Fibroblast of lung (primary cell): ENCODE measurements at regions not wholly inside any gene's neighbourhood (a gene's known extent, or its start where the extent isn't known, plus 50 kb on each side); places are given as distances from the start of the nearest gene placed in this dataset.

Experiments used
- DNase-seq, 2 donors: peaks; one replicate each; pipeline versions ENCODE4 v3.0.0 to v3.0.0-alpha.2; 2010; ENCODE audit warnings: low read depth in 2 of 2
- H2AFZ ChIP-seq: 2 replicates; pipeline ENCODE4 v1.5.1; 2012; ENCODE audit warnings: low read length, control low read depth, inconsistent platforms
- H3K27ac ChIP-seq: 2 replicates; pipeline ENCODE4 v1.5.1; 2011; ENCODE audit warnings: low read length, control low read depth; ENCODE audit not compliant: insufficient read depth
- H3K27me3 ChIP-seq: 2 replicates; pipeline ENCODE4 v1.5.1; 2011; ENCODE audit warnings: mild to moderate bottlenecking, low read length; ENCODE audit not compliant: control insufficient read depth, insufficient read depth
- H3K36me3 ChIP-seq: 2 replicates; pipeline ENCODE4 v1.5.1; 2011; ENCODE audit warnings: low read length; ENCODE audit not compliant: control insufficient read depth, insufficient read depth
- H3K4me1 ChIP-seq: 2 replicates; pipeline ENCODE4 v1.5.1; 2011; ENCODE audit warnings: low read length; ENCODE audit not compliant: control insufficient read depth, insufficient read depth; ENCODE audit errors: extremely low read depth
- H3K4me2 ChIP-seq: 2 replicates; pipeline ENCODE4 v1.5.1; 2011; ENCODE audit warnings: low read length, control low read depth; ENCODE audit not compliant: insufficient read depth; ENCODE audit errors: extremely low read depth
- H3K4me3 ChIP-seq, 4 experiments: fragments of 200-600 bp in 1 of 4; sonication (generic) in 1 of 4; replicated peaks in 1 of 4; 2 replicates each; pipeline ENCODE4 v1.5.1; 2011 to 2016; ENCODE audit warnings: low read length in 4 of 4, low read depth in 3 of 4, mild to moderate bottlenecking in 3 of 4, control low read depth in 2 of 4, inconsistent platforms in 1 of 4, mixed read lengths in 1 of 4; ENCODE audit not compliant: insufficient read depth in 1 of 4; ENCODE audit errors: control extremely low read depth in 1 of 4
- H3K79me2 ChIP-seq: 2 replicates; pipeline ENCODE4 v1.5.1; 2012; ENCODE audit warnings: mild to moderate bottlenecking, low read length, inconsistent platforms; ENCODE audit not compliant: control insufficient read depth, insufficient read depth
- H3K9ac ChIP-seq: 2 replicates; pipeline ENCODE4 v1.5.1; 2011; ENCODE audit warnings: mild to moderate bottlenecking, low read length, control low read depth; ENCODE audit not compliant: insufficient read depth
- H3K9me3 ChIP-seq: 2 replicates; pipeline ENCODE4 v1.5.1; 2012; ENCODE audit warnings: low read depth, low read length; ENCODE audit not compliant: control insufficient read depth, insufficient read depth
- H4K20me1 ChIP-seq: 2 replicates; pipeline ENCODE4 v1.5.1; 2011; ENCODE audit warnings: low read length; ENCODE audit not compliant: control insufficient read depth, insufficient read depth; ENCODE audit errors: extremely low read depth
- EZH2 ChIP-seq: IDR thresholded peaks from 2 replicates; pipeline ENCODE4 v1.5.1; 2012; ENCODE audit warnings: low read length, control low read depth, mild to moderate bottlenecking; ENCODE audit errors: missing control alignments
- TF ChIP-seq, protein P1 (sequence below), 2 donors: IDR thresholded peaks in 1 of 2; conservative IDR thresholded peaks in 1 of 2; 1 replicate in 1 of 2; 2 replicates in 1 of 2; pipeline ENCODE4 v1.5.1; 2011 to 2012; ENCODE audit warnings: low read length in 2 of 2, control low read depth in 1 of 2, inconsistent platforms in 1 of 2, low read depth in 1 of 2, mild to moderate bottlenecking in 1 of 2

DNA sequence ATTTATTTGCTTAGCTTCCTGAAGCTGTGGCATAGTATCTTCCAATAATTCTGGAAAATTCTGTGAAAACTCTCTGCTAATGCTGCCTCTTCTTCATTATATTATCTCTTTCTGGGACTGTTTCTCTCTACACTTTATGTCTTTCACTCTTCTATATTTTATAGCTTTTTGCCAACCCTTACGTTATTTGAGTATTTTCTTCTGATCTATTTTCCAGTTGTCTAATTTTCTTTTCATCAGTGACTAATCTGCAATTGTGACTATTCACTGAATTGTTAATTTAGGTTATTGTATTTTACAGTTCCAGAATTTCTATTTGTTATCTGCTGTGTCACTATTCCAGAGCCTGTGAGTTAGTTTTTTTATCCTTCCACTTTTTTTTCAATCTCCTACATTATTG, 273.4 kb upstream of the PHYHIPL start:
- Histone ChIP-seq H3K4me3 (no peak overlapping the region), H4K20me1 (no peaks in the 10 kb centered on the region), H3K27me3 (peaks cover 5% of the 10 kb centered on the region), H2AFZ (no peak overlapping the region), H3K79me2 (no peaks in the 10 kb centered on the region), H3K9ac (no peak overlapping the region), H3K9me3 (no peaks in the 10 kb centered on the region), H3K4me2 (no peak overlapping the region), H3K27ac (no peak overlapping the region), H3K4me1 (no peaks in the 10 kb centered on the region), H3K36me3 (no peaks in the 10 kb centered on the region)
- no peak for DNase-seq
- TF ChIP-seq EZH2, result no peak
- TF ChIP-seq, protein P1, sequence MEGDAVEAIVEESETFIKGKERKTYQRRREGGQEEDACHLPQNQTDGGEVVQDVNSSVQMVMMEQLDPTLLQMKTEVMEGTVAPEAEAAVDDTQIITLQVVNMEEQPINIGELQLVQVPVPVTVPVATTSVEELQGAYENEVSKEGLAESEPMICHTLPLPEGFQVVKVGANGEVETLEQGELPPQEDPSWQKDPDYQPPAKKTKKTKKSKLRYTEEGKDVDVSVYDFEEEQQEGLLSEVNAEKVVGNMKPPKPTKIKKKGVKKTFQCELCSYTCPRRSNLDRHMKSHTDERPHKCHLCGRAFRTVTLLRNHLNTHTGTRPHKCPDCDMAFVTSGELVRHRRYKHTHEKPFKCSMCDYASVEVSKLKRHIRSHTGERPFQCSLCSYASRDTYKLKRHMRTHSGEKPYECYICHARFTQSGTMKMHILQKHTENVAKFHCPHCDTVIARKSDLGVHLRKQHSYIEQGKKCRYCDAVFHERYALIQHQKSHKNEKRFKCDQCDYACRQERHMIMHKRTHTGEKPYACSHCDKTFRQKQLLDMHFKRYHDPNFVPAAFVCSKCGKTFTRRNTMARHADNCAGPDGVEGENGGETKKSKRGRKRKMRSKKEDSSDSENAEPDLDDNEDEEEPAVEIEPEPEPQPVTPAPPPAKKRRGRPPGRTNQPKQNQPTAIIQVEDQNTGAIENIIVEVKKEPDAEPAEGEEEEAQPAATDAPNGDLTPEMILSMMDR (conservative IDR thresholded peaks at IDR 0.05 in 1 of 2, IDR thresholded peaks at IDR 0.05 in 1 of 2; ENCODE audit: low read depth in 1 of 2, low read length in 2 of 2), result no peak

DNA sequence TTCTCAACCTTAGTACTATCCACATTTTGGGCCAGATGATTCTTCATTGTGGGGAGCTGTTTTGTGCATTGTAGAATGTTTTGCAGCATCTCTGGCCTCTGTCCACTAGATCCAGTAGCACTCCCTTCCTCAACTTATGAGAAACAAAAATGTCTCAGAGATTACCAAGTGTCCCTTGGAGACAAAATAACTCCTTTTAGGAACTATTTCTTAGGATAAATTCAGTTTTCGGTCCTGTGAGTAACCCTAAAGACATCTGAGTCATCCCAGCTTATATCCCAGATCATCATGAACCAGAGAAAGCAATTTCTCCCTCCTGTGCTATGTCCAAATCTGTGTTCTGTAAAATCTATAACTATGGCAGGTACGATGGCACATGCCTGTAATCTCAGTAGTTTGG, 266.6 kb upstream of the PHYHIPL start:
- no peak overlapping the region for H3K4me3 ChIP-seq
- no peak overlapping the region for H3K27ac ChIP-seq
- H3K79me2 ChIP-seq, result no peaks in the 10 kb centered on the region
- TF ChIP-seq, protein P1 (conservative IDR thresholded peaks at IDR 0.05 in 1 of 2, IDR thresholded peaks at IDR 0.05 in 1 of 2; ENCODE audit: low read depth in 1 of 2, low read length in 2 of 2), result no peak
- no peaks in the 10 kb centered on the region for H3K4me1 ChIP-seq
- no peaks in the 10 kb centered on the region for H4K20me1 ChIP-seq
- H3K9me3 ChIP-seq, result no peaks in the 10 kb centered on the region
- no peak overlapping the region for H3K9ac ChIP-seq
- no peak overlapping the region for H2AFZ ChIP-seq
- H3K36me3 ChIP-seq, result no peaks in the 10 kb centered on the region
- H3K4me2 ChIP-seq, result no peak overlapping the region
- DNase-seq, result no peak
- no peaks in the 10 kb centered on the region for H3K27me3 ChIP-seq

DNA sequence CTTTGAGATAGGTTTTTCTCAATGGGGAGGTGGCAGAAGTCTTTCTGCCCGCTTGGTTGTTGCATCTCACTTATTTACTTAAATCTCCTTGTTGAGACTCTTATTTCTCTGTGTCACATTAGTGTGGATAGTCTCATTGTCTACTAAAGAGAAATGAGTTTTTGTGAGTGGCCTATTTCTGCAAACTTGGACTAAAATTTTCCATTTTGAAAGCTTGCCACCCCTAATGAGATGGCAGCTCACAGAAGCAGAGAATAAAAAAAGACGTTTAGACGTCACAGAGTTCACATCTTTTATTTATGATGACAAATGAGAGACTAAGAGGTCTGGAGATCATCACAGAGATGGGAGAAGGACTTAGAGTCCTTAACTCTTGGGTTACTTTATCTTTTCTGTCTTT, 262.7 kb upstream of the PHYHIPL start:
- Histone ChIP-seq H3K27me3 (no peaks in the 10 kb centered on the region), H3K9me3 (no peaks in the 10 kb centered on the region), H3K9ac (no peak overlapping the region), H3K36me3 (no peaks in the 10 kb centered on the region), H3K79me2 (no peaks in the 10 kb centered on the region), H3K4me3 (no peak overlapping the region), H3K4me2 (no peak overlapping the region), H2AFZ (no peak overlapping the region), H3K27ac (no peak overlapping the region), H3K4me1 (no peaks in the 10 kb centered on the region), H4K20me1 (no peaks in the 10 kb centered on the region)
- no peak for DNase-seq
- TF ChIP-seq EZH2, result no peak
- TF ChIP-seq, protein P1 (conservative IDR thresholded peaks at IDR 0.05 in 1 of 2, IDR thresholded peaks at IDR 0.05 in 1 of 2; ENCODE audit: low read depth in 1 of 2, low read length in 2 of 2), result no peak
